BJ (cell line): ENCODE measurements at regions not wholly inside any gene's neighbourhood (a gene's known extent, or its start where the extent isn't known, plus 50 kb on each side); places are given as distances from the start of the nearest gene placed in this dataset.

Source experiments
- CTCF ChIA-PET: fragments of 350-600 bp; formaldehyde crosslinking; extraction: SDS; loops from one replicate; lab custom pipeline; 2021; ENCODE audit warnings: antibody characterized with exemption, inconsistent platforms; lab: Yijun Ruan, JAX
- POLR2A ChIA-PET: fragments of 300-600 bp; sonication (Branson Sonifier 250); formaldehyde crosslinking; extraction: SDS; loops from one replicate; lab custom pipeline; 2021; ENCODE audit warnings: antibody characterized with exemption; lab: Charles Lee
- DNase-seq: peaks from one replicate; pipeline ENCODE4 v3.0.0-alpha.2; 2011; ENCODE audit warnings: low read depth
- H3K27me3 ChIP-seq: 2 replicates; pipeline ENCODE4 v1.6.0; 2011; ENCODE audit warnings: low read length; ENCODE audit not compliant: control insufficient read depth, insufficient read depth
- H3K36me3 ChIP-seq: 2 replicates; pipeline ENCODE4 v1.5.1; 2011; ENCODE audit warnings: low read length; ENCODE audit not compliant: control insufficient read depth, insufficient read depth
- H3K4me3 ChIP-seq: 2 replicates; pipeline ENCODE4 v1.5.1; 2011; ENCODE audit warnings: low read depth, mild to moderate bottlenecking, control low read depth, low read length
- TF ChIP-seq, protein P1 (sequence below): IDR thresholded peaks from 2 replicates; pipeline ENCODE4 v1.5.1; 2011; ENCODE audit warnings: low read depth, mild to moderate bottlenecking, control low read depth, inconsistent platforms, low read length, moderate library complexity; ENCODE audit not compliant: insufficient read depth

DNA sequence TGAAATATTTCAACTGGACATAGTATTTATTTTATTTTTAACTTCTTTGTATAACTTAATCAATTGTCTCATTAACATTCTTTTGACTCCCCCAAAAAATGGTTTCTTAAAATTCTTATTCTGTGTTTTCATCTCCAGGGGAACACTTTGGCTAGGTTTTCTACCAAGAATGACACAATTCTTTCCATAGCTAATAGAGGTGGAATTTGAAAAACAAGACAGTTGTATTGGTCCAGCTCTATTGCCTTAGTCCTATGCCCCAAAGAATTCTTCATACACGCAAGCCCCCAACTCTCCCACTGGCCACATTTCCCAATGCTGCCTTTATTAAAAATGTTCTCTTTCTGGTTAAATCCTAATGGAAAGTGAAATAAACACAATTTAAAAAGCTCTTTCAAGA is 104.7 kb upstream of the PKDCC start:
- DNase-seq, result no peak
- TF ChIP-seq, protein P1, sequence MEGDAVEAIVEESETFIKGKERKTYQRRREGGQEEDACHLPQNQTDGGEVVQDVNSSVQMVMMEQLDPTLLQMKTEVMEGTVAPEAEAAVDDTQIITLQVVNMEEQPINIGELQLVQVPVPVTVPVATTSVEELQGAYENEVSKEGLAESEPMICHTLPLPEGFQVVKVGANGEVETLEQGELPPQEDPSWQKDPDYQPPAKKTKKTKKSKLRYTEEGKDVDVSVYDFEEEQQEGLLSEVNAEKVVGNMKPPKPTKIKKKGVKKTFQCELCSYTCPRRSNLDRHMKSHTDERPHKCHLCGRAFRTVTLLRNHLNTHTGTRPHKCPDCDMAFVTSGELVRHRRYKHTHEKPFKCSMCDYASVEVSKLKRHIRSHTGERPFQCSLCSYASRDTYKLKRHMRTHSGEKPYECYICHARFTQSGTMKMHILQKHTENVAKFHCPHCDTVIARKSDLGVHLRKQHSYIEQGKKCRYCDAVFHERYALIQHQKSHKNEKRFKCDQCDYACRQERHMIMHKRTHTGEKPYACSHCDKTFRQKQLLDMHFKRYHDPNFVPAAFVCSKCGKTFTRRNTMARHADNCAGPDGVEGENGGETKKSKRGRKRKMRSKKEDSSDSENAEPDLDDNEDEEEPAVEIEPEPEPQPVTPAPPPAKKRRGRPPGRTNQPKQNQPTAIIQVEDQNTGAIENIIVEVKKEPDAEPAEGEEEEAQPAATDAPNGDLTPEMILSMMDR, result no peak
- Histone ChIP-seq H3K27me3 (peaks cover 6% of the 10 kb centered on the region), H3K4me3 (no peak overlapping the region), H3K36me3 (no peaks in the 10 kb centered on the region)
- CTCF ChIA-PET, result no interaction called here
- POLR2A ChIA-PET, result no interaction called here

DNA sequence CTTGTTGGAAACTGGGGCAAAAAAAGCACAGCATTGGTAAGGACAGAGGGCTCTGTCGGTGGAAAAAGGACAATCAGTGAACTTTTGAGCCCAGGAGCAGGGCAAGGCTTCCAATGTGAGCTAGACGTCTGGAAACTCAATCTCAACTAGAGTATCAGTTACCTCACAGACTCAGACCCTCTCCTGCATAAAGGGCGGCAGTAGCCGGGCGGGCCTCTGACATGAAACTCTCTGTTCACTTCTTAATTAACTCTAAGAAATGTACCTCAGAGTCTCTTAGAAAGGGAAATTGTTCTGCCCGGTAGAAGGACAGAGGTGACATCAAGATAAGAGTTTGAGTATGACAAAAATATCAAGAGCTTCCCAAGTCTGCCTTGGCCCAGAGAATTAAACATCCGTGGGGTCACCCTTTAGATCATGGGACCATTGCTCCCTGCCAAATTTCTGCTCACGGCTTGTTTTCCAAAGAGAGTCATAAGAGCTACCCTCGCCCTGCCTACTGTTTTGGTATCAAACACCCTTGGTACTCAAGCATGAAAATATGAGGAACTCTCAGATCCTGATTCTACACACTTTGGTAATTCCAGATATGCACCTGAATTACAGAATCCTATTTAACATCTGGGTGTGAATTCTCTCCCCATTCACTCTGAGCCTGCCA is 103.5 kb upstream of the PKDCC start:
- CTCF ChIA-PET, result interaction anchor here (1.0 kb wide), 1 partner anchor 10 kb away, joined by 3 read pairs; no protein-coding TSS in a partner anchor

DNA sequence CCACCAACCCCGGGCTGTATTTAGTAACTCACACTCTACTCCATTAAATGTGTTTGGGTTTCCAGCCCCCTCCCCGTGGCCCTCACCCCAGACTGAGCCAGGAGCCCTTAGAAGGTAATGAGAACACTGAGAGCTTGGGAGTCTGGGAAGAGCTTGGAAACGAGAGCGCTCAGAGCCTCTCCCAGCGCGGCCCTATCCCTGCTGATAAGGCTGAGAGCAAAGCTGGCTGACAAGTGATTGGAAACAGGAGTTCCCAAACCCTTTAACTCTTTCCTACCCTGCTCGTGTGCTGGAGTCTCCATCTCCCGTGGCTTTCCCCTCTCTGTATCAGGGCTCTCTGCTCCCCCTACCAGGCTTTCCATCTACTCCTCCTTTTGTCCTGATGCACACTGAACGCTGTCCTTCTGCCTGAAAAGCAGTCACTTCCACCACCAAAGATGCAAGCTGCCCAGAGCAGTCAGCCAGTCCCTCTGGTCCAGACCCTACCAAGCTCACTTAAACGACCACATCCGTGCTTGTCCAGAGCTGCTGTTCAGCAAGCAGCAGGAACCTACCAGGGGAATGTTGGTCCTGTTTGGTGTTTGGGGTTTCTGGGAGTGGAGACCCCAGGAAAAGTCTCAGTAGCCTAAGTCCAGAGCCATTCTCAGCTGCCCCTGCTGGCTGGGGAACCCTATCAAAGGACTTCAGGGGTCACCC is 100.0 kb upstream of the PKDCC start:
- no peaks in the 10 kb centered on the region for H3K36me3 ChIP-seq
- peaks cover 11% of the 10 kb centered on the region for H3K27me3 ChIP-seq
- ChIA-PET POLR2A (no interaction called here), CTCF (no interaction called here)
- TF ChIP-seq, protein P1, result no peak
- H3K4me3 ChIP-seq, result no peak overlapping the region
- no peak for DNase-seq

More for the DNA sequence above, 103.5 kb upstream of the PKDCC start:
- TF ChIP-seq, protein P1, result no peak
- H3K36me3 ChIP-seq, result no peaks in the 10 kb centered on the region
- H3K4me3 ChIP-seq, result no peak overlapping the region
- POLR2A ChIA-PET, result no interaction called here
- H3K27me3 ChIP-seq, result peaks cover 9% of the 10 kb centered on the region
- DNase-seq, result no peak

DNA sequence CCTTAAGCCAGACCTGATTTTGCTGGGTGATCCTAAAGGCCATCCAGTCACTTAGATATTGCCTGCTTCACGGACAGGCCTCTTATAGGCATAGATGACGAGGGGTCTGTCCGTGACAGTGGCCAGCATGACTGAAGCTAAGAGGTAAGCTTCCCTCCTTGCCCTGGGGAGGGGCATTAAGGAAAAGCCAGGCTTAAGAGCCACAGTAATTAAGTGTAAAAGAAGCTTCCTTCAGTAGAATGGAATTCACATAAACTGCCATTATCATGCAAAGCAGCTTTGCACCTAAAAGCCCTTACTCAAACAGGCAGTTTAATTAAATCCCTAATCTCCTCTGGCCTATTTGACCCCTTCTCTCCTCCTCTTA is 99.4 kb upstream of the PKDCC start:
- ChIA-PET POLR2A (interaction anchor here (0.6 kb wide), 1 partner anchor 10 kb away, joined by 5 read pairs; no protein-coding TSS in a partner anchor), CTCF (no interaction called here)
- H3K27me3 ChIP-seq, result peaks cover 13% of the 10 kb centered on the region
- no peak overlapping the region for H3K4me3 ChIP-seq
- TF ChIP-seq, protein P1, result no peak
- no peaks in the 10 kb centered on the region for H3K36me3 ChIP-seq
- no peak for DNase-seq

DNA sequence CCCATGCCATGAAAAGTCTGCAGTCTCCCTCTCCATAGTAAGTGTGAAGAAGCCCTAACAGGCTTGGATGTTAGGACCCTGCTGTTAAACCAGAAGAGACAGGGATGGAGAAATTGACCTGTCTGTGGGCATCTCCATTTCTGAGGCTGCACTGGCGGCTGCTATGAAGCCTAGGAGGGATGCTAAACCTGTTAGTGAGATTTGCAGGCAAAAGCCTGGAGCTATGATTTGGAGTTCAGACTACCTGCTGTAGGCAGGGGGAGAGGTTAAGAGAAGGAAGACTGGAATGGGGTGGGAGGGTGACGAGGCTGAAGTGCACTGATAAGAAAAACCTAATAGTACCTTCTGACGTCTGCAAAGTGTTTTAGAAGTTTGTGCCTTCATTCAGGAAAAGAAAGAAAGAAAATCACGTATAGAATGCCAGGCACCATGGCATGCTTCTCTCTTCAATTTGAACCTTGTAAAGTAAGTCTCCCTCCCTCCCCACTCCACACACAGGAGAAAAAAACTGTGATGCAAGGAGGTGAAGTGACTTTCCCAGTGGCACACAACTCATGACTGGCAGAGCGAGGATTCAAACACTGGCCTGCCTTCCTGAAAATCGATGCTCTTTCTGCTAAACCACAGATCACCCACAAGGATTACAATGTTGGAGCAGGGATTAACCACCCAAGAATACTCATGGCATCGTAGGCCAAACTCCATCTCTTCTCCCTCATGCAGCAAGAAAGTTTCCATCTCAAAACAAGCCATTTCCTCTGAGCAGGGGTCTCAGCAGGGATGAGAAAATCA is 98.5 kb upstream of the PKDCC start:
- DNase-seq, result no peak
- ChIA-PET CTCF (no interaction called here), POLR2A (no interaction called here)
- TF ChIP-seq, protein P1, result no peak
- Histone ChIP-seq H3K4me3 (no peak overlapping the region), H3K27me3 (peaks cover 13% of the 10 kb centered on the region), H3K36me3 (no peaks in the 10 kb centered on the region)
